Ishikawa (cell line): ENCODE measurements at regions not wholly inside any gene's neighbourhood (a gene's known extent, or its start where the extent isn't known, plus 50 kb on each side); places are given as distances from the start of the nearest gene placed in this dataset.

Source experiments
- CEBPB ChIP-seq: IDR thresholded peaks from 2 replicates; pipeline ENCODE4 v1.6.1; 2012
- CREB1 ChIP-seq: IDR thresholded peaks from 2 replicates; pipeline ENCODE4 v1.6.1; 2012; ENCODE audit warnings: low read depth
- EGR1 ChIP-seq: IDR thresholded peaks from 2 replicates; pipeline ENCODE4 v1.6.1; 2012
- EP300 ChIP-seq: IDR thresholded peaks from 2 replicates; pipeline ENCODE4 v1.6.1; 2012; ENCODE audit warnings: borderline replicate concordance
- FOXM1 ChIP-seq: IDR thresholded peaks from 2 replicates; pipeline ENCODE4 v1.6.1; 2012; ENCODE audit warnings: low read depth, borderline replicate concordance
- MAX ChIP-seq: IDR thresholded peaks from 2 replicates; pipeline ENCODE4 v1.6.1; 2012
- NFIC ChIP-seq: IDR thresholded peaks from 2 replicates; pipeline ENCODE4 v1.6.1; 2012
- RAD21 ChIP-seq: IDR thresholded peaks from 2 replicates; pipeline ENCODE4 v1.6.1; 2012; ENCODE audit warnings: low read depth
- REST ChIP-seq: IDR thresholded peaks from 2 replicates; pipeline ENCODE4 v1.6.1; 2012; ENCODE audit warnings: low read depth, mild to moderate bottlenecking
- TAF1 ChIP-seq: IDR thresholded peaks from 2 replicates; pipeline ENCODE4 v1.6.1; 2012; ENCODE audit warnings: low read depth, mild to moderate bottlenecking
- TCF12 ChIP-seq: IDR thresholded peaks from 2 replicates; pipeline ENCODE4 v1.6.1; 2012; ENCODE audit warnings: low read depth
- TEAD4 ChIP-seq: IDR thresholded peaks from 2 replicates; pipeline ENCODE4 v1.6.1; 2012
- YY1 ChIP-seq: IDR thresholded peaks from 2 replicates; pipeline ENCODE4 v1.6.1; 2012; ENCODE audit warnings: low read depth
- ZBTB7A ChIP-seq: IDR thresholded peaks from 2 replicates; pipeline ENCODE4 v1.6.1; 2012; ENCODE audit warnings: low read depth
- TF ChIP-seq, protein P1 (sequence below): IDR thresholded peaks from 2 replicates; pipeline ENCODE4 v1.6.1; 2012

DNA sequence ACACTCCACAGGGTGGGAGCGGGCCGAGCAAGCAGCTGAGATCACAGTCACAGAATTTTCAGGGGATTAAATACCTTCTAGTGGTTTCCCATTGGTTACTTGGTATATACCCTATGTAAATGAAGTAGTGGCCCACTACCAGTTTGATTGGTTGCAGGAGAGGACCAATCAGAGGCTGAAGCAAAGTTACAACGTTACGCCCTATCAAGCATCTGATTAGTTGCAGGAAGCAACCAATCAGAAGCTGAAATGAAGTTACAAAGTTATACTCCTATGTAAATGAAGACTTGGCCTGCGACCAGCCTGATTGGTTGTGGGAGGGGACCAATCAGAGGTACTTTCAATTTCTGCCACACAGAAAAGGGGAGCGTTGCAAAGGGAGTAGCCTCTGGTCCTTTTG lies 474.0 kb downstream of the COG6 start:
- TF ChIP-seq, protein P1, sequence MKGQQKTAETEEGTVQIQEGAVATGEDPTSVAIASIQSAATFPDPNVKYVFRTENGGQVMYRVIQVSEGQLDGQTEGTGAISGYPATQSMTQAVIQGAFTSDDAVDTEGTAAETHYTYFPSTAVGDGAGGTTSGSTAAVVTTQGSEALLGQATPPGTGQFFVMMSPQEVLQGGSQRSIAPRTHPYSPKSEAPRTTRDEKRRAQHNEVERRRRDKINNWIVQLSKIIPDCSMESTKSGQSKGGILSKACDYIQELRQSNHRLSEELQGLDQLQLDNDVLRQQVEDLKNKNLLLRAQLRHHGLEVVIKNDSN: no peak

- no peak for TF ChIP-seq EGR1
- TF ChIP-seq, protein P1: no peak
- no peak for TF ChIP-seq NFIC
- TF ChIP-seq REST: no peak
- no peak for TF ChIP-seq CEBPB
- no peak for TF ChIP-seq TCF12
- no peak for TF ChIP-seq FOXM1
- TF ChIP-seq YY1: 0 out of 2 replicates have a peak, but pooled peaks have one; percentile 19
Measured at GRCh38 chr13:40130871-40131636, 475.6 kb downstream of the COG6 start.

DNA sequence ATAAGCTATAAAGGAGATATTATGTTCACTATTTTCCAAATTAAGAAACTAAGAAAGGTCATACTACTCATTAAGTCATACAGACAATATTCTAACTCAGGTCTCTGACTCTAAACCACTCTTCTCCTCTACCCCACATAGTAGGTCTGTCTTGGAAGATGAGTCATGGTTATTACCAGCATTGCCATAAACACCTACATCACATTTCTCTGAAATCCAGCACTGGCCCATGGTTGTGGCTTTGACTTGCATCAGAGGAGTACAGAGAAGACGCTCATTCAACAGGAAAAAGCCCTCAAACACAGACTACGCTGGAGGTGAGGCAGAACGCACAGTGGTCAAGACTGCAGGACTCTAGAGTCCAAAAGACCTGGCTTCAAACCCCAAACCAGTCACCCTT lies 476.8 kb downstream of the COG6 start:
- TF ChIP-seq, protein P1: no peak
- TF ChIP-seq CEBPB (no peak), ZBTB7A (no peak), CREB1 (no peak), REST (no peak), EGR1 (no peak), TEAD4 (no peak), YY1 (no peak), TCF12 (no peak), MAX (no peak), EP300 (no peak), FOXM1 (no peak)

GRCh38 chr13:40136896-40137295 lies 481.4 kb downstream of the COG6 start:
- no peak for TF ChIP-seq FOXM1
- TF ChIP-seq NFIC: no peak
- no peak for TF ChIP-seq CREB1
- no peak for TF ChIP-seq ZBTB7A
- no peak for TF ChIP-seq MAX

GRCh38 chr13:40137400-40137799 lies 481.9 kb downstream of the COG6 start:
- TF ChIP-seq ZBTB7A (no peak), TEAD4 (no peak), YY1 (no peak), RAD21 (no peak), REST (no peak), TAF1 (no peak)
- TF ChIP-seq, protein P1: no peak
